T-helper 1 cell treated with Interleukin-12 subunit alpha and Interleukin-12 subunit beta and Interleukin-4 antibody, amounts not matched to agents 30 μg/mL and 1 μg/mL, for 36 hours (primary cell): ENCODE measurements at regions not wholly inside any gene's neighbourhood (a gene's known extent, or its start where the extent isn't known, plus 50 kb on each side); places are given as distances from the start of the nearest gene placed in this dataset.
"Not testable (repeated sequence)": the region's sequence is repeated elsewhere in the genome, so short reads cannot be mapped to it uniquely, and the experiment has no call there.

ENCODE experiments used
- H3K27ac Mint-ChIP-seq: one replicate; pipeline ENCODE4 v1.8.0; 2021; ENCODE audit warnings: mild to moderate bottlenecking, mixed read lengths
- H3K27me3 Mint-ChIP-seq: one replicate; pipeline ENCODE4 v1.8.0; 2021; ENCODE audit warnings: low read depth, mixed read lengths
- H3K36me3 Mint-ChIP-seq: one replicate; pipeline ENCODE4 v1.8.0; 2021; ENCODE audit warnings: low read depth, mixed read lengths
- H3K4me1 Mint-ChIP-seq: one replicate; pipeline ENCODE4 v1.8.0; 2021; ENCODE audit warnings: low read depth, mixed read lengths
- H3K4me3 Mint-ChIP-seq: one replicate; pipeline ENCODE4 v1.8.0; 2021; ENCODE audit warnings: mild to moderate bottlenecking, moderate library complexity, mixed read lengths
- H3K9me3 Mint-ChIP-seq: one replicate; pipeline ENCODE4 v1.8.0; 2021; ENCODE audit warnings: mixed read lengths

DNA sequence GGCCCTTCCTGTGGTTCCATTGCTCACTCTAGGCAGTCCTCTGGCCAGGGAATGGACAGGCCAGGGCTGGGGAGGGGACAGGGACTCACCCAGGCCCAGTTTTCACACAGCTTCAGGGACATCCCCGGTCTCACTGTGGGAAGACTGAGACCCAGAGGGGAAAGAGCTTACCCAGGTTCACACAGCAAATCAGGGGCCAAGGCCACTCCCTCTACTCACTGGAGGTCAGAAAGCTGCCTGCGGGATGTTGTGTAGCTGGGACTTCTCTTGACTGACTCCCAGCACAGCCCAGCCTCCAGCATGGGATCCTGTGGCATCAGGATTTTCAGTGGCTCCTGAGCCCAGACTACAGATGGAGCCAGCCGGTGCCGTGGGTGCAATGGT, 122.3 kb upstream of the AKAP13 start:
- H3K36me3 Mint-ChIP-seq, H3K27me3 Mint-ChIP-seq, H3K4me1 Mint-ChIP-seq, H3K9me3 Mint-ChIP-seq, H3K4me3 Mint-ChIP-seq: not testable (repeated sequence)
- H3K27ac Mint-ChIP-seq: peak overlapping the region; percentile 20

DNA sequence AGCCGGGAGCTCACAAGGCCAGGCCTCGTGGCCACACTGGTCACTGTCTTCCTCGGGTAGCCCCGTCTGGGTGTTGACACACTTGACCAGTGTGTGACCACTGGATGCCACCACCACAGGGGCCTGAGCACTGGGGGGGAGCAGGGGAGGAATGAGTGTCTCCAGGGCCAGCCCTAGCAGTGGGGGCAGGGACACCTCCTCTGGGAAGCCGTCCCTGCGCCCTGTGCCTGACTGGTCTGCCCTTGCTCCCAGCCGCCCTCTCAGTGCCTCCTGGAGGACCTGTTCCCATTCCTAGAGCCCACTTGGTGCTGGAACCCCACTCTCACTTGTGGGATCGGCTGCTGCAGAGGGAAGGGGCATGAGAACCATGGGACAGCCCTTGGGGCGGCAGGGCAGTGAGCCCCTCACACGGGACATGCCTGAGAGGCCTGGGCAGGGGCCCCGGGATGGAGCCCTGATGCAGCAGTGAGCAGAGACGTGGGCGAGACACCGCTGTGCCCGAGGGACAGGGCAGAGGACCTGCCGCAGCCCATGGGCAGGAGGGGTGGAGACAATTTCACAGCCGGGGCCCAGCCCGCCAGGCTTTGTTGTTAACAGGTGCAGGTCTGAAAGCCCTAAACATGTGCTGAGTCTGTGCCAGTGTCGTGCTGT, 121.7 kb upstream of the AKAP13 start:
- H3K27me3 Mint-ChIP-seq, H3K4me3 Mint-ChIP-seq, H3K36me3 Mint-ChIP-seq, H3K4me1 Mint-ChIP-seq, H3K27ac Mint-ChIP-seq, H3K9me3 Mint-ChIP-seq: not testable (repeated sequence)

DNA sequence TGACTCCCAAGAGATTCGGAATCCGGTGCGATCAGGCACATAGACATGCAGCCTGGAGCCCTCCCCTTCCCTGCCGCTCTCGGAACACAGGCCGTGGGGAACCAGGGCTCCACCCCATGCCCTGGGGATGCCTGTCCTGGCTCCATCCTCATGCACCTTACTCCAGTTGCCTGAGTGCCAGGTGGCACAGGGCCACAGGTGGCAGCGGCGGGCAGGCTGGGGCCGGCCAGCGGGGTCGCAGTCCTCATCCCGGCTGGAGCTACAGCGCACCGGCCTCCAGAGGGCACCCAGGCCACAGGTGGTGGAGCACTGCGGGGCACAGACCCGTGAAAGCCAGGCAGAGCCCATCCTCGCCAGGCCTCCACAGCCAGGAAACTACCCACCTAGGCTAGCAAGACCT, 119.9 kb upstream of the AKAP13 start:
- not testable (repeated sequence) for H3K4me3 Mint-ChIP-seq, H3K27ac Mint-ChIP-seq, H3K9me3 Mint-ChIP-seq, H3K27me3 Mint-ChIP-seq, H3K4me1 Mint-ChIP-seq, H3K36me3 Mint-ChIP-seq

DNA sequence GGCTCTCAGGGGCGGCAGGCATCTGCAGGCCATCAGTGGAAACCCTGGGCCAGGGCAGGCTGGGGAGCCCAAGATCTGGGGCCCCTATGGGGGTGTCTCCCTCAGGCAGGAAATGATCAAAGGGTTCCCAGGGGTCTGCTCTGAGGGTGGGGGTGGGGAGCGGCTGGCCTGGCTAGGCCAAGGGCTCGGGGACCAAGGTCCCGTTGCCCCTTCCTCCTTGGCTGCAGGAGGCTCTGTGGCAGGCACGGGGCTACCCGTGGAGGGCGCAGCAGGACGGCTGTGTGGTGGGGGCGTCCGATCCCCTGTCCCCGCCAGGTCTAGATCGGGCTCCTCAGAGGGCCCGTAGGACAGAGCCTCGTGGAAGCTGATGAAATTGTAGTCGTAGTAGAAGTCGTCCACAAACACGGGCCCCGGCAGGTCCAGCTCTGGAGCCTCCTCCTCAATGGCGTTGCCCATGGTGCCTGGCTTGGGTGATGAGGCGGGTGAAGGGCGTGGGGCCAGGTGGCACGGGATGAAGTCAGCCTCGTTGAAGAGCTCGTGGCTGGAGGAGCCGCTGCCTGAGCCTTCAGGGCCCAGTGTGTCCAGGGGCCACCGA, 117.8 kb upstream of the AKAP13 start:
- not testable (repeated sequence) for H3K4me1 Mint-ChIP-seq, H3K27me3 Mint-ChIP-seq, H3K36me3 Mint-ChIP-seq, H3K27ac Mint-ChIP-seq, H3K9me3 Mint-ChIP-seq, H3K4me3 Mint-ChIP-seq

DNA sequence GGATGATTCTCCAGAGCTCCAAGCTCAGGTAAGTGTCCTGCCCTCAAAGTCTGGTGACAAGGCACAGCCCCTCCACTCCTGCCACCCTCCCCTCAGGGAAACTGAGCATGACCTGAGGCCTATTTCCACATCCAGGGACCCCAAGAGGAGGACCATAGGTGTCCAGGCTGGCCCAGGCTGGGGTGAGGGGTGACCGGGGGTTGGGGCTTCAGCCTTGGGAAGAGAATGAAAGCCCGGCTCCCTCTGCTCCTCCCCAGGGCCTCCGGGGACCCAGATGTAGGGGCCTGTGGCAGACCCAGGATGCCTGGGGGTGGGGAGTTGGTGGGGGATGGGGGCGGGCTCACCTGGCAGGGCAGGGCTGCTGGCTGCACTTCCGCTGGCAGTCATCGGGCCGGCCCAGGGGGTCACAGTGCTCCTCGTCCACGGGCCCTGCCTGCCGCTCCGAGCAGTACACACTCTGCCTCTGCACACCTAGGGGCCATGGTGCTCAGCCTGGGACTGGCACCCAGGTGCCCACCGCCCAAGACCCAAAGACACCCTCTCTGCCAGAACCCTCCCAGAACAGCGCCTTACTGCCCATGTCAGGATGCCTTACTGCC, 116.5 kb upstream of the AKAP13 start:
- not testable (repeated sequence) for H3K27me3 Mint-ChIP-seq, H3K4me3 Mint-ChIP-seq, H3K4me1 Mint-ChIP-seq, H3K27ac Mint-ChIP-seq, H3K36me3 Mint-ChIP-seq, H3K9me3 Mint-ChIP-seq

DNA sequence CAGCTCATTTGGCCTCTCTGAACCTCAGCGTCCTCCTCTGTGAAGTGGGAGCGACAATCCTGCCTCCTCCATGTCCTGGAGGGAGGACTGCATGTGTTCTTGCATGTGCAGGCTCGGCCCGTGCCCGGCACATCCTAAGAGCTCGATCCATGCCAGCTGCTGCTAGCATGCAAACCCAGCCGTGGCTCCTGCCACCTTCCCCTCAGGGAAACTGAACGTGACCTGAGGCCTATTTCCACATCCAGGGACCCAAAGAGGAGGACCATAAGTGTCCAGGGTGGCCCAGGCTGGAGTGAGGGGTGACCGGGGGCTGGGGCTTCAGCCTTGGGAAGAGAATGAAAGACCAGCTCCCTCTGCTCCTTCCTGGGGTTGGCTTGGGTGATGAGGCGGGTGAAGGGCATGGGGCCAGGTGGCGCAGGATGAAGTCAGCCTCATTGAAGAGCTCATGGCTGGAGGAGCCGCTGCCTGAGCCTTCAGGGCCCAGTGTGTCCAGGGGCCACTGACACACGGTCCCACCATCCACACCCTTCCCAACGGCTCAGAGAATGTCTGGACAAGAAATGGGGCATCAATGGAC, 115.7 kb upstream of the AKAP13 start:
- not testable (repeated sequence) for H3K4me3 Mint-ChIP-seq, H3K9me3 Mint-ChIP-seq, H3K36me3 Mint-ChIP-seq, H3K27me3 Mint-ChIP-seq, H3K4me1 Mint-ChIP-seq, H3K27ac Mint-ChIP-seq

DNA sequence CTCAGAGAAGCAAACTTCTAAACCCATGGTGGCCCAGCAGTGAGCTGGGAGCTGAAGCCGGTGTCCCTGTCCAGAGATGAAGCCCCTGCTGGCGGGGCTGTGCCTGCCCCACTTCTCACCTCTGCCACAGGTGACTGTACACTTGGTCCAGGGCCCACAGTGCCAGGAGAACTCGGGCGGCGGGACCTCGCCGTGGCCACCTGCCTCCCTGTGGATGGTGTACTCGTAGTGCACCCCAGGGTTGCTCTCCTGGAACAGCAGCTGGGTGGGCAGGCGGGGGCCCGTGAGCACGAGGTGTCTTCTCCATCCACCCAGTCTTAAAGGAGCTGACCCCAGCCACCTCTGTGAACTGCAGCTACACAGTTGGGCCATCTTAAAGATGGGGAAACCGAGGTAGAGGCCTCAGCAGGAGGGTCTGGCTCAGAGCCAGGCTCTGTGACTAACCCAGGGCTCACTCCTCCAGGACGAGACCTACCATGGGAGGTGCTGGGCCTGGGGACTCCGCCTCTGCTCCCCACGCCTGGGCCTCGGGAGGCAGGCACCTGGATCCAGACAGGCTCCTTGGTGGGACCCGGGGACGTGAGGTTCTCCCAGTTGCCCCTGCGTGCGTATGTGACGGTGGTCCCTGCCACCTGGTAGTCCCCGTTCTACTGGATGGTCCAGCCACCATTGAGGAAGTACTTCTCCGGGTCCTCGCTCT, 113.1 kb upstream of the AKAP13 start:
- H3K4me1 Mint-ChIP-seq, H3K4me3 Mint-ChIP-seq, H3K36me3 Mint-ChIP-seq, H3K9me3 Mint-ChIP-seq, H3K27ac Mint-ChIP-seq, H3K27me3 Mint-ChIP-seq: not testable (repeated sequence)

DNA sequence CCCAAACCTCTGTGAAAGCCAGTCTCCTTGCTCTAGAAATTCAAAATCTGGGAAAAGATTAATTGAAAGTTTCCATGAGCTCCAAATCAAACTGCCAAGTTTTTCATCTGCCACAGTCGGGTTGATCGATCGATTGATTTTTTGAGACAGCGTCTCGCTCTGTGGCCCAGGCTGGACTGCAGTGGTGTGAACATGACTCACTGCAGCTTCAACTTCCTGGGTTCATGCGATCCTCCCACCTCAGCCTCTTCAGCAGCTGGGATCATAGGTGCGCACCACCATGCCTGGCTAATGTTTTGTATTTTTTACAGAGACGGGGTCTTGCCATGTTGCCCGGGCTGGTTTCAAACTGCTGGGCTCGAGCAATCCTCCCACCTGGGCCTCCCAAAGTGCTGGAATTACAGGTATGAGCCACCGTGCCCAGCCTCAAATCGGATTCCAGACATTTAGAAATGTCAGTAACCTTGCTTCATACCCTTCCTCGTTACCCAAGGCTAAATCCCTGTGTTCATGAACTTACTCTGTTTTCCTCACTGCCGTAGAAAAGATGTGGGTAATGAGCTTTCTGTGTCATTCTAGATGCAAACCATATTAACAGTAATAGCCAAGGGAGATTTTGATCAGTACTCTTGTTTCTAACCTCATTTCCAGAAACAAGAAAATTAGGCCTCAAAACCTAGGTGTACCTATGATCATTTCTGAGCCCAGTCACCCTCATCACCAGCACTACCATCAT, 105.9 kb upstream of the AKAP13 start:
- Mint-ChIP-seq H3K27me3 (peaks cover 10% of the 10 kb centered on the region), H3K9me3 (no peaks in the 10 kb centered on the region), H3K4me1 (no peaks in the 10 kb centered on the region), H3K27ac (no peak overlapping the region), H3K4me3 (no peak overlapping the region), H3K36me3 (no peaks in the 10 kb centered on the region)

DNA sequence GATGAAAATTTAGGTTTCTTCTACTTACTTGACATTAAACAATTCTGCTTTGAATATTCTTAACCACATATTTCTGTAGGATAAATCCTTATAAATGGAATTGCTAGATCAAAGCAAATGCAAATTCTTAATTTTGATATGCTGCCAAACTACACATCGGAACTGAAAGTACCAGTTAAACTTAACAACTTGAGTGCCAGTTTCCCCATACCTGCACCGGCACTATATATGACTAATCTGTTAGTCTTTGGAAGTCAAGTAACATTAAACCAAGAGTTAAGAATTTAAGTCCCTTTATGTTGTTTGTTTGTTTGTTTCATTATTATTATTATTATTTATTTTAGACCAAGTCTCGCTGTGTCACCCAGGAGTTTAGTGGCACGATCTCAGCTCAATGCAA, 103.9 kb upstream of the AKAP13 start:
- peaks cover 6% of the 10 kb centered on the region for H3K4me1 Mint-ChIP-seq
- peaks cover 10% of the 10 kb centered on the region for H3K27me3 Mint-ChIP-seq
- H3K4me3 Mint-ChIP-seq: no peak overlapping the region
- H3K9me3 Mint-ChIP-seq: no peaks in the 10 kb centered on the region
- no peaks in the 10 kb centered on the region for H3K36me3 Mint-ChIP-seq
- H3K27ac Mint-ChIP-seq: no peak overlapping the region

DNA sequence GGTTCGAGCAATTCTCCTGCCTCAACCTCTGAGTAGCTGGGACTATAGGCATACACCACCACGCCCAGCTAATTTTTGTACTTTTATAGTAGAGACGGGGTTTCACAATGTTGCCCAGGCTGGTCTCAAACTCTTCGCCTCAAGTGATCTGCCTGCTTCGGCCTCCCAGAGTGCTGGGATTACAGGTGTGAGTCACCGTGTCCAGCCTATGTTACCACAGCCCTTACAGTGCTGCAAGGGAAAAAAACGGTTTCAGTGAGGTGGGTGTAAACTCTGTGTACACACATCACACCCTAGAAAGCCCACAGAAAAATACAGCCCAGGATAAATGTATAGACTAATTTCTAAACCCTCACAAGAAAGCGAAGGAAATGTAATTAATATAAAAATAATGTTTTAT, 103.5 kb upstream of the AKAP13 start:
- Mint-ChIP-seq H3K27ac (no peak overlapping the region), H3K27me3 (peaks cover 10% of the 10 kb centered on the region), H3K4me1 (peaks cover 6% of the 10 kb centered on the region), H3K36me3 (no peaks in the 10 kb centered on the region), H3K4me3 (no peak overlapping the region), H3K9me3 (no peaks in the 10 kb centered on the region)

DNA sequence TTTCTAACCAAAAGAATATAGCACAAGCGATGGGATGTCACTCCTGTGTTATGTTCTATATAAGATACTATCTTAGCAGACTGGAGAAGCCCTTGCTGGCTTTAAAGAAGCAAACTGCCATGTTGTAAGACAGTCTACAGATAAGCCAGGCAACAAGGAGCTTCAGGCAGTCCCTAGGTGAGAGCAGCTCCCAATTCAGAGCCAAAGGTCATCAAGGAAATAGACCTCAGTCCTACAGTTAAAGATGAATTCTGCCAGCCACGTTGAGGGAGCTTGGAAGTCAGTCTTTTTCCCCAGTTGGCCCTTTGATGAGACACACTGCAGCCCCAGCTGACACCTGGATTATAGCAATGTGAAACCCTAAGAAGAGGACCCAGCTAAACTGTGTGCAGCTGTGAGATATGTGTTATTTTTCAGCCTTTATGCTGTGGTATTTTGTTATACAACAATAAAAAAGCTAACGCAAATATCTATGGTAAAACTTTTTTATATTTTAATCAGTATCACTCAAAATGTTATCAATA, 102.5 kb upstream of the AKAP13 start:
- Mint-ChIP-seq H3K9me3 (no peaks in the 10 kb centered on the region), H3K4me3 (no peak overlapping the region), H3K4me1 (peaks cover 6% of the 10 kb centered on the region), H3K27ac (no peak overlapping the region), H3K36me3 (no peaks in the 10 kb centered on the region), H3K27me3 (peaks cover 10% of the 10 kb centered on the region)

DNA sequence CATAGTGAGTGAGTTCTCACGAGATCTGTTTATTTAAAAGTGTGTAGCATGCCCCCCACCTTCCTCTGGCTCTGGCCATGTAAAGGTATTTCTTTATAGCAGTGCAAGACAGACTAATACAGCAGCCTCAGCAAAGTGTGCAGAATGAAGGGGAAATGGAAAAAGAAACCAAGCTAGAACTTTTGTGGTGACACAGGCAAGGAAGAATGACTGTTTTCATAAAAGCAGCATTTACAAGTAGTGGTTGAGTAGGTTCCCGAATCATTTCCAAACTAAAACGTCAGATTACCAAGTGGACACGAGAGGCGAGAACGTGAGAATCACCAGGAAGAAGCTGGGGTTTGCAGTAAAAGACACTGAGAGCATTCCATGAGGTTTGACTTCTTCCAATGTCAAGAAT, 100.2 kb upstream of the AKAP13 start:
- Mint-ChIP-seq H3K4me3 (no peak overlapping the region), H3K36me3 (no peaks in the 10 kb centered on the region), H3K27ac (no peak overlapping the region), H3K4me1 (peaks cover 6% of the 10 kb centered on the region), H3K27me3 (no peaks in the 10 kb centered on the region), H3K9me3 (no peaks in the 10 kb centered on the region)

DNA sequence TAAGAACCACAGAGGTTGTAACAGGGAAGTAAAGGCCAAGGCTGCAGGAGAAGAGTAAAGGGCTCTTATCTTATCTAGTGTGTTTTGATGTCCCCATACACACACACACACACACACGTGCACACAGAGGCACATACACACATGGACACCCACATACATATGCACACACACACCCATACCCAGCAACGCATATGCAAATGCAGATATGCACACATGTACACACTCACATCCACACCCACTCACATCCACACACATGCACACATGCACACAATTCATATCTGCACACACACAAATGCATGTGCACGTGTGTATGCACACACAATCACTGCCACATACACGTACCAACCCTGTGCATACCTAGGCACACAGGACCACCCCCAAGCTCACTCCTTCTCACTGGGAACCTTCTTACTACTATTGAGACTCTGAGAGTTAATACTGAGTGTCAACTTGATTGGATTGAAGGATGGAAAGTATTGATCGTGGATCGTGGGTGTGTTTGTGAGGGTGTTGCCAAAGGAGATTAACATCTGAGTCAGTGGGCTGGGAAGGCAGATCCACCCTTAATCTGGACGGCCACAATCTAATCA, 99.0 kb upstream of the AKAP13 start:
- no peaks in the 10 kb centered on the region for H3K36me3 Mint-ChIP-seq
- no peak overlapping the region for H3K4me3 Mint-ChIP-seq
- H3K27ac Mint-ChIP-seq: no peak overlapping the region
- H3K27me3 Mint-ChIP-seq: no peaks in the 10 kb centered on the region
- no peaks in the 10 kb centered on the region for H3K9me3 Mint-ChIP-seq
- H3K4me1 Mint-ChIP-seq: peaks cover 6% of the 10 kb centered on the region

DNA sequence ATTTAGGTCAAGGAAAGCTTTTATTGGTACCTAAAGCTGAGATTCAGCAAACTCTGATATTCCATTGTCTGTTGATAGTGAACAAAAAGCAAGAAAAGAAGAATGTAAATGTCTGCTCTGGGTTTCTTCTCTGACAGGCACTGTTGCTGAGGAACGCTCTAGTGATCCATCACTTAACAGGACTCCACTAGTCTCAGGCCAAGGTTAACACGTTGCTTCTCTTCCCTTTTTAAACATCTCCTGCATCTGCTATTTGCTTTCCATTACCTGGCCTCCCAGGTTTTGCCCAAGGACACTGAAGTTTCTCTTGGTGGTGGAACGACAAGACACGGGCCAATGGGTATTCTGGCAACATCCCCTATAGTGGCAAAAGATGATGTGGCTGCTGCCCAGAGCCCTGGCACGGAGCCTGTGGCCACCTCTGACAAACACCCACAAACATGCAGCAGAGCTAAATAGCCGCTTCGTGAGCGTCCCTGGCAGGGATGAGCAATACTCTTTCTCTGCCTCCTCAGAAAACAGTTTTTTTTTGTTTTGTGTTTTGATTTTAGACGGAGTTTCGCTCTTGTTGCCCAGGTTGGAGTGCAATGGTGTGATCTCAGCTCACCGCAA, 97.8 kb upstream of the AKAP13 start:
- Mint-ChIP-seq H3K27me3 (no peaks in the 10 kb centered on the region), H3K4me1 (peaks cover 6% of the 10 kb centered on the region)

More for the DNA sequence above, 97.8 kb upstream of the AKAP13 start:
- Mint-ChIP-seq H3K27ac (no peak overlapping the region), H3K9me3 (no peaks in the 10 kb centered on the region), H3K36me3 (no peaks in the 10 kb centered on the region), H3K4me3 (no peak overlapping the region)
